HG03025 (cell line): ENCODE measurements at regions not wholly inside any gene's neighbourhood (a gene's known extent, or its start where the extent isn't known, plus 50 kb on each side); places are given as distances from the start of the nearest gene placed in this dataset.
"Not testable (repeated sequence)": the region's sequence is repeated elsewhere in the genome, so short reads cannot be mapped to it uniquely, and the experiment has no call there.

ENCODE experiments used
- ATAC-seq: cut with Tn5 transposase; IDR thresholded peaks from one replicate; pipeline ENCODE4 v1.9.1; 2021; ENCODE audit warnings: mild to moderate bottlenecking, moderate library complexity; ENCODE audit not compliant: unreplicated experiment, low FRiP score

GRCh38 chr1:82818586-82818985 is 1017.9 kb downstream of the ADGRL2 start:
- no peak for ATAC-seq

- ATAC-seq, result no peak
Observed at GRCh38 chr1:82813386-82813785, 1012.7 kb downstream of the ADGRL2 start.

GRCh38 chr1:82810601-82811000 is 1009.9 kb downstream of the ADGRL2 start:
- ATAC-seq, result no peak

- no peak for ATAC-seq
Observed at GRCh38 chr1:82807563-82807962, 1006.8 kb downstream of the ADGRL2 start.

GRCh38 chr1:82806133-82806532 is 1005.4 kb downstream of the ADGRL2 start:
- ATAC-seq, result no peak

- ATAC-seq, result no peak
Observed at GRCh38 chr1:82801176-82801575, 1000.4 kb downstream of the ADGRL2 start.

- no peak for ATAC-seq
Observed at GRCh38 chr1:82800721-82801120, 1000.0 kb downstream of the ADGRL2 start.

GRCh38 chr1:82799261-82799660 is 998.5 kb downstream of the ADGRL2 start:
- no peak for ATAC-seq

GRCh38 chr1:82795508-82796149 is 994.9 kb downstream of the ADGRL2 start:
- no peak for ATAC-seq

- ATAC-seq, result no peak
Observed at GRCh38 chr1:82792151-82792550, 991.4 kb downstream of the ADGRL2 start.

GRCh38 chr1:82790556-82790955 is 989.8 kb downstream of the ADGRL2 start:
- no peak for ATAC-seq

- ATAC-seq, result no peak
Observed at GRCh38 chr1:82788660-82789059, 987.9 kb downstream of the ADGRL2 start.

GRCh38 chr1:82788038-82788437 is 987.3 kb downstream of the ADGRL2 start:
- no peak for ATAC-seq

- ATAC-seq, result no peak
Observed at GRCh38 chr1:82786883-82787282, 986.1 kb downstream of the ADGRL2 start.

GRCh38 chr1:82785268-82785790 is 984.6 kb downstream of the ADGRL2 start:
- ATAC-seq, result no peak

GRCh38 chr1:82783044-82783443 is 982.3 kb downstream of the ADGRL2 start:
- ATAC-seq, result no peak

GRCh38 chr1:82782599-82782998 is 981.9 kb downstream of the ADGRL2 start:
- no peak for ATAC-seq

GRCh38 chr1:82778612-82779011 is 977.9 kb downstream of the ADGRL2 start:
- no peak for ATAC-seq

- no peak for ATAC-seq
Observed at GRCh38 chr1:82777240-82777639, 976.5 kb downstream of the ADGRL2 start.

- not testable (repeated sequence) for ATAC-seq
Observed at GRCh38 chr1:82776730-82777129, 976.0 kb downstream of the ADGRL2 start.

GRCh38 chr1:82775406-82776000 is 974.8 kb downstream of the ADGRL2 start:
- ATAC-seq, result no peak

GRCh38 chr1:82762829-82763532 is 962.2 kb downstream of the ADGRL2 start:
- no peak for ATAC-seq
